ENCODE measurements at regions not wholly inside any gene's neighbourhood (a gene's known extent, or its start where the extent isn't known, plus 50 kb on each side); places are given as distances from the start of the nearest gene placed in this dataset.
"Not testable (repeated sequence)": the region's sequence is repeated elsewhere in the genome, so short reads cannot be mapped to it uniquely, and the experiment has no call there.

DNA sequence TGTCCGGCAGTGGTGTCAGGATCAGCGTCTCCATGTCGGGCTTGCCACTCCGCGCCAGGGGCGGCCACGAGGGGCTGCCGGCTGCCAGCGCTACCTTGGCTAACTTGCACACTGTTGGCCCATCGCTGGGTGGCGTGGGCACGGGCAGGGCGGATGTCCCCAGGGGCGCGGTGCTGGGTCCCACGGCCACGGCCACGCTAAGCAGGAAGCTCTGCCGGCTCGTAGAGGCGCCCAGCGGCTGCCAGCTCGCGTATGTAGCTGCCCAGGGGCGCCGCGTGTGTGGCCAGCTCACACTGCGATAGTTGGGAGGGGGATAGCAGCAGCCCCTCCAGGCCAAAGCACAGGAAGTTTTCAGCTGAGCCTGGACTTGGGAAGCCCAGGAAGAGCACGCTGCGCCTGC lies 249.4 kb downstream of the ANKRD30B start:
- CTCF ChIA-PET: no interaction called here
- no peak for DNase-seq (ENCODE audit: extremely low spot score)
- TF ChIP-seq FOXK2 (IDR thresholded peaks at IDR 0.05): no peak
- TF ChIP-seq TARDBP (IDR thresholded peaks at IDR 0.05): no peak
- no peak for TF ChIP-seq CTBP1 (IDR thresholded peaks at IDR 0.05; ENCODE audit: borderline replicate concordance)
- TF ChIP-seq ELF4 (IDR thresholded peaks at IDR 0.05): no peak
- TF ChIP-seq FOXA1 (IDR thresholded peaks at IDR 0.05): no peak
- TF ChIP-seq NFRKB (IDR thresholded peaks at IDR 0.05): no peak
- TF ChIP-seq SP1 (IDR thresholded peaks at IDR 0.05): no peak
- POLR2A ChIA-PET: no interaction called here

DNA sequence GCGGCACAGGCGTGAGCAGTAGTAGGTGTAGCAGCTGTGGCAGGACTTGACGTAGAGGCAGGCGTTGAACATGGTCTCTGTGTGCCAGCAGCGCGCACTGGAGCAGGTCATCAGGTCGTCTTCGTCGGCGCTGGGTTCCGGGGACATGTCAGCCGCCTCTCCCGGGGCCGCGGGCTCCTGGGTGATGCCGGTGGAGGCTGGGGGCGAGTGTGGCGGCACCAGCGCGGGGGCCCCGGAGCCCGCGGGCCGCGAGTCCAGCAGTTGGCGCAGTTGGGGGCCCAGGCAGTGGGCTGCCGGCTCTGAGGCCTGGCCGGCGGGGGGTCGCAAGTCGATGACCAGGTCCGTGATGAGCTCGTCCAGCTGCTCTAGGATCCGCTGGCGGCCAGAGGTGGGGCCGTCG lies 249.9 kb downstream of the ANKRD30B start:
- DNase-seq (ENCODE audit: extremely low spot score); CTCF ChIA-PET; POLR2A ChIA-PET: not testable (repeated sequence)

GRCh38 chr18:14998360-14999042 lies 250.5 kb downstream of the ANKRD30B start:
- POLR2A ChIA-PET; DNase-seq (ENCODE audit: extremely low spot score); CTCF ChIA-PET: not testable (repeated sequence)

DNA sequence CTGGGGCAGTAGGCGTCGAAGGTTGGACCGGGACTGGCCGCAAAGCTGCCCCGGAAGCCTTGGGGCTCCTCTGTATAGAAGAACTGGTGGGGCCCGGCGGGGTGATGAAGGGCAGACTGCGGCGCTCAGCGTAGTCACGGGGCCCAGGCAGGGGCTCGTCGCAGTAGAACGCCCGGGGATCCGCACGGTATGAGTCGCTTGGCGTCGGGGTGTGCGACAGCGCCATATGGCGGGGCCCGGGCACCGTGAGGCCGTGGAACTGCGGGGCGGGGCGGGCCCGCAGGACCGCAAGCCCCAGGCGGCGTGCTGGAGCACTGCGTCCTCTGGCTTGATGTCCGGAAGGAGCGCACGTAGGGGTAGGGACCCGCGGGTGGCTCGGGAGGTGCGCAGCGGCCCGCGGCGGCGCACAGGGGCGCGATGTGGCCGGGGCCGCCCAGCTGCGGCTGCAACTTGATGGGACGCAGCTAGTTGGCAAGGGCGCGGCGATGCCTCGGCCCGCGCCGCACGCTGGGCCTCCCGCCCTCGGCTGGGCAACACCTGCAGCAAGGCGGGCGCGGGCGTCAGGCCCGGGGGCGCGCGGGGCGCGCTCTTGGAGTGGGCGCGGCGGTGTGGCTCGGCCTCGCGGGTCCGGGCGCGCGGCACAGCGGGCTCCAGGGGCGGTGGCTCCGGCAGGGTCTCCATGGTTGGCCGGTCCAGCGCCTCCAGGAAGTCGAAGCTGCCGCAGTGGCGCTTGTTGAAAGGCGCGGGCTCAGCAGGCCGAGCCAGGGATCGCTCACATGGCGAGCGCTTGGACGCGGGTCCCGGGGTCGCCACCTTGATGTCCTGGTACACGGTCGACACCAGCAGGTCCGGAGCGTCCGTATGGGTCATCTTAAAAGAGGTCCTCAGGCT lies 251.4 kb downstream of the ANKRD30B start:
- ChIA-PET CTCF (no interaction called here), POLR2A (no interaction called here)
- no peak for DNase-seq (ENCODE audit: extremely low spot score)
- TF ChIP-seq BHLHE40 (IDR thresholded peaks at IDR 0.05; ENCODE audit: borderline replicate concordance) (no peak), FOXM1 (IDR thresholded peaks at IDR 0.05; ENCODE audit: borderline replicate concordance) (no peak), ZNF384 (IDR thresholded peaks at IDR 0.05) (no peak), SUZ12 (IDR thresholded peaks at IDR 0.05) (no peak), LEF1 (IDR thresholded peaks at IDR 0.05; ENCODE audit: borderline replicate concordance) (no peak), FOXK2 (IDR thresholded peaks at IDR 0.05) (no peak), SP1 (IDR thresholded peaks at IDR 0.05) (no peak), L3MBTL2 (conservative IDR thresholded peaks at IDR 0.05) (no peak), CTBP1 (IDR thresholded peaks at IDR 0.05; ENCODE audit: borderline replicate concordance) (no peak), FOXA1 (IDR thresholded peaks at IDR 0.05) (no peak), TARDBP (IDR thresholded peaks at IDR 0.05) (no peak), ARNT (IDR thresholded peaks at IDR 0.05) (no peak), NFRKB (IDR thresholded peaks at IDR 0.05) (no peak), ELF4 (IDR thresholded peaks at IDR 0.05) (no peak), HDGF (IDR thresholded peaks at IDR 0.05; ENCODE audit: borderline replicate concordance) (no peak)
- TF ChIP-seq, protein P1, sequence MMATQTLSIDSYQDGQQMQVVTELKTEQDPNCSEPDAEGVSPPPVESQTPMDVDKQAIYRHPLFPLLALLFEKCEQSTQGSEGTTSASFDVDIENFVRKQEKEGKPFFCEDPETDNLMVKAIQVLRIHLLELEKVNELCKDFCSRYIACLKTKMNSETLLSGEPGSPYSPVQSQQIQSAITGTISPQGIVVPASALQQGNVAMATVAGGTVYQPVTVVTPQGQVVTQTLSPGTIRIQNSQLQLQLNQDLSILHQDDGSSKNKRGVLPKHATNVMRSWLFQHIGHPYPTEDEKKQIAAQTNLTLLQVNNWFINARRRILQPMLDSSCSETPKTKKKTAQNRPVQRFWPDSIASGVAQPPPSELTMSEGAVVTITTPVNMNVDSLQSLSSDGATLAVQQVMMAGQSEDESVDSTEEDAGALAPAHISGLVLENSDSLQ (IDR thresholded peaks at IDR 0.05): no peak

DNA sequence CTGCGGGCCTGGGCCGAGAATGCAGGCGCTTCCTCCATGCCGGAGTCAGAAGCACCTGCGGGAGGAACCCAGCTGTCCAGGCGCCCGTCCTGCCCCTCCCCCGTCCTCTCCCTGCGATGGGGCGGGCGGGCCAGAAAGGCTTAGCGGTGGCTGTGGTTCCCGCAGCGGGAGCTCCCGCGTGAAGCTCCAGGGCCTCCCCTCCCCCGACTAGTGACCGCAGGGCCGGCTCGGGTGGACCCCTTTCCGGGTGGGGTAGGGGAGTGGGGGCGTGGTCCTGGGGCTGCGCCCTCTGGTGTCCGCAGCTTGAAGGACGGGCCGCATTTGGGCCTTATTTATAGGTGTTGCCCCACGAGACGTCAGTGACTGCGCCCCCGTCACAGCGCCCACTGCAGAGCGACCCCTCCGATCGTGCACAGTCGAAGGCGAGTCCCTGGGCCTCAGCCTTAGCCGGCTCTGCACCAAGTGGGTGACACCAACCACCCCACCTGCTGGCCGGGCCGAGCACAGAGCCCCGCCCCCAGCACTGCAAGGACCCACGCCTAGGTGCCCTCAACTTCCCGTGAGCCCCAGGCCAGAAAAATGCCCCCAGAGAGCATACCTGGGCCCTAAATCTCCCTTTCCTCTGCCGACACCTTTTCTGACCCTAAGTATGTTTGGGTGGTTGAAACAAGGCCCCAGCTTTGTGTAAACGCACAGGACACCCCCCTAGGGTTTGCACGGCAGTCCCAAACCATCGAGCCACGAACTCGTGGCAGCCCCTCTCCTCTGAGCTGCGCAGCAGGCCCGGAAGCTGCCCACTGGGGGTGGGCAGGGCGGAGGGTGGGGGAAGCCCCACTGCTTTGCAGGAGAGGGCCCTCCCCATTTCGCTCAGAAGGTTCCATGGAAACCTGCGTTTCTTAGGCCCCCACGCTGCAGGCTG lies 252.4 kb downstream of the ANKRD30B start:
- POLR2A ChIA-PET; CTCF ChIA-PET; DNase-seq (ENCODE audit: extremely low spot score): not testable (repeated sequence)

DNA sequence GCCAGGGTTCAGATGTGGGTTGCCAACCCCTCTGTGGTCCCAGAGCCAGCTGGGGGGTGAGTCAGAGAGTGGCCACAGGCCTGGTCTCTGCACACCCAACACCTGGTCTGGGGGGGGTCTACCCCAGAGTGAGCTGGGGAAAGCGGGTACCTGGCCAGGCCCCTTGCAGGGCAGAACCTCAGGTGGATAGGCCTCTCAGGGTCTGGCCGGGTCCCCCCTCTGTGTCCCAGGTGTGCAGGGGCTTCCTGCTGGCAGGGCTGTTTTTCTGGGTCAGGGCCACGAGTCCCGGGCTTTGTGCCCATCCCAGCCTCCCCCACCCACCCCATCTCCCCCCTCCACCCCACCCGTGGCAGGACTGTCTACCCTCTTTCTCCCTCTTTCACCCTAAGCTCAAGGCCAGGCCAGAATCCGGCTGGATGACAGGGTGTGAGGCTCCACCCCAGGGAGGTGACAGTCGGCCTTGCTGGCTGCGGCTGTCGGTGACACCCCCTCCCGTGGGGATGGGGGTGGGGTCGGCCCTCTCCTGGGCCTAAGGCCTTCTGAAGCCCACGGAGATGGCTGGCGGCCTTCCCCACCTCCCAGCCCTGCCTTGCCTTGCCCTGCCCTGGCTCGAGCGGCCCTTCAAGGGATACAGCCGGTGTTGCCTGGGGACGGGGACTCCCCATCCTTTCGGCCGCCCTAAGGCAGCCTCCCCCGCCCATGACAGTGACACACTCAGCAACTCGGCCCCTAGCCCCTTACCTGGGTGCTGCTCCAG lies 253.2 kb downstream of the ANKRD30B start:
- POLR2A ChIA-PET; DNase-seq (ENCODE audit: extremely low spot score); CTCF ChIA-PET: not testable (repeated sequence)

- CTCF ChIA-PET; DNase-seq (ENCODE audit: extremely low spot score); POLR2A ChIA-PET: not testable (repeated sequence)
These were observed 253.8 kb downstream of the ANKRD30B start for GRCh38 chr18:15001795-15002107.

DNA sequence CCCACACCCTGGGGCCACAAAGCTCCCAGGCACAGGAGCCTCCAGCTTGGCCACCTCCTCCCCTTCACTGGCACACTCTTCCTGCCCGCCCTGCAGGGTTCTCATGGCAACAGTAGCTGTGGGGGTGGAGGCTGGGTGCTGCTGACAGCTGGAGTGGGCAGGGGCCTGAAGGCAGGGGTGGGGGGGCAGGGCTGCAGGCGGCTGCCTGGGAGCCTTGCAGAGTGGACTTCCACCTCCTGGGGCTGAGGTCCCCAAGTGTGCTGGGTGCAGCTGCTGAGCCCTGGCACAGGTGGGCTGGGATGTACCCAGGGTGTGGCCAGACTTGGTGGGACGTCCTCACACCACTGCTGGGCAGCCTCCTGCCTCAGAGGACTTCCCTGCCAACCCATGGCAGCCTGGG lies 254.8 kb downstream of the ANKRD30B start:
- CTCF ChIA-PET; DNase-seq (ENCODE audit: extremely low spot score); POLR2A ChIA-PET: not testable (repeated sequence)

DNA sequence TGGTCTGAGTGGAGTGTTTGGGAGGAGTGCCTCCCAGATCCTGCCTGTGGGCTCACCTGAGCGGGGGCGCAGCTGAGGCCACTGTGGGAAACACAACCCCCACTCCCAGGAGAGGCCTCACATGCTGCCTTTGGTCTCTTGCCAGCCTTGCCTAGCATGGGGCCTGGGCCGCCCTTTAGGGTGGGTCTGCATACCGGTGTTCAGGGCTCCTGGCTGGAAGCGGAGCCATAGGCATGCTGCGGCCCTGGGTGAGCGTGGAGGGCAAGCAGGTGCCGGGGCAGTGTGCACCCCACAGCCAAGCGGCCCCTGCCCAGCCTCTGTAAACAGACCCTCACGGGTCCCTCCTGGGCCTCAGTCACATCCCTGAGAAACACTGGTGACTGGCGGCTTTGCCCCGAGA lies 255.3 kb downstream of the ANKRD30B start:
- DNase-seq (ENCODE audit: extremely low spot score); POLR2A ChIA-PET; CTCF ChIA-PET: not testable (repeated sequence)

- POLR2A ChIA-PET; DNase-seq (ENCODE audit: extremely low spot score); CTCF ChIA-PET: not testable (repeated sequence)
These were observed 255.8 kb downstream of the ANKRD30B start for GRCh38 chr18:15003636-15004269.

DNA sequence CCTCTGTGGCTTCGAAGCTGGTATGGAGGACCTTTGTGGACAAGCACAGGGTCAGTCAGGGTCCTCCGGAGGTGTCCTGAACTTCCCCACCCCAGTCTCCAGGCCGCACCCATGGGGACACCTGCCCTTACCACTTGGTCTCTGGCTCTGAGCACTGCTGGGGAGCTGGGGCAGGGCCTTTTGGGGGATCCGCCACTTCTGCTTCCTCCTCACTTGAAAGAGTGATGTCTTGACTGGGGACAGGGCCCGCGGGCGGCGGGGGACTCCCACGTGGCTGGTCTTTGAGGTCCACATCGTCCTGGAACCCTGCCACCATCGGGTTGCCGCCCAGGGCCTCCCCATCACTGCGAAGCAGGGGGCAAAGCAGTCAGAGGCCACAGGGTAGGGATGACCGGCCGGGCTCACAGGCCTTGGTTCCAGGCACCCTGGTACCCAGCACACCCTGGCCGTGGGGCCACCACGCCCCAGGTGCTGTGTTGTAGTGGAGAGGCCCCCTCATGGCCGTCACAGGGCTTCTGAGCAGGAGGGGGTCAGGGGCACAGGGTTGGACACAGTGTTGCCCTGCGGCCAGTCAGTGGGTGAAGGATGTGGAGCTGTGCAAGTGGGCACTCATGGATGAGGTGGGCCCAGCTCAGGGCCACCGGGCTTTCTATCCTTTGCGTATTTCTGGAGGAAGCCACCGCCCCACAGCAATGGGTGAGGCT lies 256.4 kb downstream of the ANKRD30B start:
- POLR2A ChIA-PET; DNase-seq (ENCODE audit: extremely low spot score); CTCF ChIA-PET: not testable (repeated sequence)
